IMR-90 (cell line): ENCODE measurements at regions not wholly inside any gene's neighbourhood (a gene's known extent, or its start where the extent isn't known, plus 50 kb on each side); places are given as distances from the start of the nearest gene placed in this dataset.
"Not testable (repeated sequence)": the region's sequence is repeated elsewhere in the genome, so short reads cannot be mapped to it uniquely, and the experiment has no call there.

ENCODE experiments used
- ATAC-seq: fragments of 200-7000 bp; cut with Tn5 transposase; 2 replicates; pipeline ENCODE4 v1.9.1; 2020; ENCODE audit warnings: low read depth, mild to moderate bottlenecking, moderate library complexity
- BruUV-seq: library from RNA; stranded (reverse); fragments of 400-500 nt; replicated peaks from 2 replicates; lab custom pipeline; 2021; lab: Mats Ljungman, UMichigan
- CTCF ChIA-PET: fragments of 300-600 bp; formaldehyde crosslinking; extraction: SDS; loops from one replicate; lab custom pipeline; 2021; ENCODE audit warnings: antibody characterized with exemption; lab: Yijun Ruan, JAX
- POLR2A ChIA-PET: fragments of 300-600 bp; sonication (Branson Sonifier 250); formaldehyde crosslinking; loops from one replicate; lab custom pipeline; 2022; ENCODE audit warnings: antibody characterized with exemption; ENCODE audit not compliant: unreplicated experiment; lab: Charles Lee
- DNase-seq: peaks from one replicate; pipeline ENCODE4 v3.0.0; 2013
- H2AFZ ChIP-seq: replicated peaks from 2 replicates; pipeline ENCODE3; 2013; ENCODE audit warnings: low read length, mild to moderate bottlenecking; ENCODE audit not compliant: poor library complexity
- H2AK5ac ChIP-seq: 2 replicates; pipeline ENCODE4 v1.6.1; 2013; ENCODE audit warnings: low read depth, low read length, inconsistent platforms
- H2AK9ac ChIP-seq: replicated peaks from 2 replicates; pipeline ENCODE3; 2013; ENCODE audit warnings: mild to moderate bottlenecking, low read depth, low read length, moderate library complexity; ENCODE audit not compliant: poor library complexity
- H2BK120ac ChIP-seq: 2 replicates; pipeline ENCODE4 v1.6.1; 2013; ENCODE audit warnings: low read depth, low read length, inconsistent platforms
- H2BK15ac ChIP-seq: 3 replicates; pipeline ENCODE4 v1.6.1; 2013; ENCODE audit warnings: low read depth, low read length, inconsistent platforms
- H2BK20ac ChIP-seq: 2 replicates; pipeline ENCODE4 v1.6.1; 2013; ENCODE audit warnings: low read depth, mild to moderate bottlenecking, inconsistent platforms, low read length, moderate library complexity
- H2BK5ac ChIP-seq: 2 replicates; pipeline ENCODE4 v1.6.1; 2013; ENCODE audit warnings: mild to moderate bottlenecking, low read depth, low read length, inconsistent platforms; ENCODE audit not compliant: poor library complexity, severe bottlenecking
- H3K14ac ChIP-seq: replicated peaks from 2 replicates; pipeline ENCODE4 v1.6.1; 2013; ENCODE audit warnings: low read depth, low read length, inconsistent platforms
- H3K18ac ChIP-seq: 2 replicates; pipeline ENCODE4 v1.6.1; 2013; ENCODE audit warnings: low read depth, low read length, control low read depth
- H3K23ac ChIP-seq: 2 replicates; pipeline ENCODE4 v1.6.1; 2013; ENCODE audit warnings: low read depth, low read length, inconsistent platforms
- H3K27ac ChIP-seq: 2 replicates; pipeline ENCODE4 v1.5.1; 2013; ENCODE audit warnings: mild to moderate bottlenecking, control low read depth, low read length; ENCODE audit not compliant: insufficient read depth
- H3K27me3 ChIP-seq: 2 replicates; pipeline ENCODE4 v1.6.1; 2013; ENCODE audit warnings: low read length; ENCODE audit not compliant: control insufficient read depth, insufficient read depth
- H3K36me3 ChIP-seq: 2 replicates; pipeline ENCODE4 v1.6.1; 2013; ENCODE audit warnings: low read length, mixed read lengths; ENCODE audit not compliant: control insufficient read depth, insufficient read depth
- H3K4ac ChIP-seq: 2 replicates; pipeline ENCODE4 v1.6.1; 2013; ENCODE audit warnings: low read depth, low read length, inconsistent platforms
- H3K4me1 ChIP-seq: 2 replicates; pipeline ENCODE4 v1.6.1; 2013; ENCODE audit warnings: low read length, mixed read lengths; ENCODE audit not compliant: control insufficient read depth, insufficient read depth
- H3K4me2 ChIP-seq: 2 replicates; pipeline ENCODE4 v1.6.1; 2013; ENCODE audit warnings: low read depth, mild to moderate bottlenecking, control low read depth, low read length, moderate library complexity
- H3K4me3 ChIP-seq: 2 replicates; pipeline ENCODE4 v1.5.1; 2013; ENCODE audit warnings: low read depth, mild to moderate bottlenecking, control low read depth, low read length, moderate library complexity; ENCODE audit not compliant: insufficient read depth
- H3K56ac ChIP-seq: 2 replicates; pipeline ENCODE4 v1.6.1; 2013; ENCODE audit warnings: low read length, inconsistent platforms; ENCODE audit not compliant: insufficient read depth; ENCODE audit errors: extremely low read depth
- H3K79me1 ChIP-seq, 2 experiments: 2 replicates each; pipeline ENCODE4 v1.6.1; 2013; ENCODE audit warnings: low read length in 2 of 2, inconsistent platforms in 1 of 2, low read depth in 1 of 2
- H3K9ac ChIP-seq: 2 replicates; pipeline ENCODE4 v1.6.1; 2013; ENCODE audit warnings: low read depth, low read length, control low read depth
- H3K9me1 ChIP-seq: 2 replicates; pipeline ENCODE4 v1.6.1; 2013; ENCODE audit warnings: low read length, inconsistent platforms; ENCODE audit not compliant: insufficient read depth
- H3K9me3 ChIP-seq: 2 replicates; pipeline ENCODE4 v1.6.1; 2013; ENCODE audit warnings: low read length; ENCODE audit not compliant: control insufficient read depth, insufficient read depth
- H4K20me1 ChIP-seq: 2 replicates; pipeline ENCODE4 v1.6.1; 2013; ENCODE audit warnings: low read length, inconsistent platforms; ENCODE audit not compliant: insufficient read depth
- H4K5ac ChIP-seq: 2 replicates; pipeline ENCODE4 v1.6.1; 2013; ENCODE audit warnings: mild to moderate bottlenecking, low read depth, low read length, control low read depth
- H4K8ac ChIP-seq, 2 experiments: 2 replicates each; pipeline ENCODE4 v1.6.1; 2013; ENCODE audit warnings: low read depth in 2 of 2, low read length in 2 of 2, control low read depth in 1 of 2, inconsistent platforms in 1 of 2
- H4K91ac ChIP-seq: 2 replicates; pipeline ENCODE4 v1.6.1; 2013; ENCODE audit warnings: low read depth, low read length, inconsistent platforms; ENCODE audit not compliant: insufficient read depth
- CEBPB ChIP-seq: IDR thresholded peaks from 2 replicates; pipeline ENCODE4 v1.6.1; 2012; ENCODE audit warnings: low read depth, low read length, improper control_type of control experiment
- WGBS, 2 experiments: methylation state at CpG; one replicate each; pipeline versions ENCODE4 v1.1.5 to v1.1.7; 2013; ENCODE audit warnings: missing lambda C conversion rate in 2 of 2; ENCODE audit not compliant: insufficient read length in 1 of 2; ENCODE audit errors: extremely low coverage in 2 of 2; 5-methylcytosine and 5-hydroxymethylcytosine counted together
- dilution Hi-C: fragments of 300-500 bp; cut with HindIII; formaldehyde crosslinking; loops from one replicate; pipeline ENCODE4 v1.14.3; 2018; ENCODE audit warnings: low sequenced_read_pairs; ENCODE audit not compliant: unreplicated experiment
- in situ Hi-C: fragments of 300-500 bp; cut with MboI; formaldehyde crosslinking; loops from 3 replicates; pipeline ENCODE4 v1.14.3; 2019; ENCODE audit warnings: low sequenced_read_pairs, inconsistent platforms, mixed read lengths
- intact Hi-C: fragments of 100-400 bp; cut with micrococcal nuclease; formaldehyde crosslinking; loops from 2 replicates; pipeline ENCODE4 v1.10.0; 2022

GRCh38 chr17:77288115-77288619, 147.4 kb downstream of the SEC14L1 start:
- H2AK5ac ChIP-seq: peak overlapping the region; percentile 72; the same call in 1 of the 2 replicates
- peak overlapping the region; percentile 84 for H2AFZ ChIP-seq
- WGBS, 2 experiments: 97% methylated on average over 7 of the region's 17 CpGs; no CpG with 5 or more reads in 1 of the 2 experiments
- H3K18ac ChIP-seq: peak overlapping the region; percentile 39
- peak overlapping the region; percentile 97 for H3K4ac ChIP-seq
- in situ Hi-C loops (no loop called here), dilution Hi-C loops (no loop called here), intact Hi-C loops (no loop called here)
- H3K79me1 ChIP-seq: peaks cover 12 to 66% of the 10 kb centered on the region in 2 experiments
- DNase-seq (no peak), ATAC-seq (no peak)
- H2BK5ac ChIP-seq: peak overlapping the region; percentile 66
- peak overlapping the region; percentile 34; the same call in 1 of the 2 replicates for H3K23ac ChIP-seq
- peak overlapping the region; percentile 31; the same call in 1 of the 2 replicates for H3K14ac ChIP-seq
- BruUV-seq: no TSS peak
- H3K27ac ChIP-seq: peak overlapping the region; percentile 70
- peak overlapping the region; percentile 74; the same call in 1 of the 3 replicates for H2BK15ac ChIP-seq
- no peak overlapping the region for H3K56ac ChIP-seq
- peaks cover 30% of the 10 kb centered on the region for H3K9me1 ChIP-seq
- TF ChIP-seq CEBPB: no peak
- POLR2A ChIA-PET: interaction anchor here (1.0 kb wide), 1 partner anchor 16 kb away, joined by 3 read pairs; no protein-coding TSS in a partner anchor
- H3K27me3 ChIP-seq: no peaks in the 10 kb centered on the region
- H3K9ac ChIP-seq: no peak overlapping the region
- H2BK120ac ChIP-seq: peak overlapping the region; percentile 69
- peak overlapping the region; percentile 18; the same call in 1 of the 2 replicates for H3K4me2 ChIP-seq
- H3K9me3 ChIP-seq: no peaks in the 10 kb centered on the region
- H2AK9ac ChIP-seq: peak overlapping the region; percentile 75
- H4K91ac ChIP-seq: peak overlapping the region; percentile 98
- CTCF ChIA-PET: no interaction called here
- peak overlapping the region in 1 of 2 experiments; percentile 50; a peak in 3 of 4 replicates for H4K8ac ChIP-seq
- H4K20me1 ChIP-seq: no peaks in the 10 kb centered on the region
- H3K36me3 ChIP-seq: no peaks in the 10 kb centered on the region
- H4K5ac ChIP-seq: peak overlapping the region; percentile 68
- H3K4me1 ChIP-seq: peaks cover 38% of the 10 kb centered on the region
- no peak overlapping the region for H3K4me3 ChIP-seq
- H2BK20ac ChIP-seq: peak overlapping the region; percentile 49

GRCh38 chr17:77290759-77291558, 150.2 kb downstream of the SEC14L1 start:
- POLR2A ChIA-PET: not testable (repeated sequence)
- WGBS, 2 experiments: 89% methylated on average over 6 of the region's 20 CpGs; no CpG with 5 or more reads in 1 of the 2 experiments

More at GRCh38 chr17:77290759-77291558, 150.2 kb downstream of the SEC14L1 start:
- CTCF ChIA-PET, H3K4ac ChIP-seq, H2BK120ac ChIP-seq, H2BK15ac ChIP-seq, H3K23ac ChIP-seq, H3K27ac ChIP-seq, H3K27me3 ChIP-seq, H2AK5ac ChIP-seq, ATAC-seq, intact Hi-C loops, H3K9ac ChIP-seq, H4K8ac ChIP-seq, H3K4me2 ChIP-seq, dilution Hi-C loops, H3K14ac ChIP-seq, H4K20me1 ChIP-seq, in situ Hi-C loops, H3K36me3 ChIP-seq, H2AK9ac ChIP-seq, H3K56ac ChIP-seq, H3K4me3 ChIP-seq, H2BK5ac ChIP-seq, H2BK20ac ChIP-seq, H3K18ac ChIP-seq, H2AFZ ChIP-seq, H4K91ac ChIP-seq, BruUV-seq, H4K5ac ChIP-seq, H3K9me3 ChIP-seq, DNase-seq: not testable (repeated sequence)
- H3K9me1 ChIP-seq: peaks cover 19% of the 10 kb centered on the region
- H3K79me1 ChIP-seq: peaks cover 8 to 57% of the 10 kb centered on the region in 2 experiments
- peaks cover 27% of the 10 kb centered on the region for H3K4me1 ChIP-seq
